ENCODE measurements at regions not wholly inside any gene's neighbourhood (a gene's known extent, or its start where the extent isn't known, plus 50 kb on each side); places are given as distances from the start of the nearest gene placed in this dataset.
"Not testable (repeated sequence)": the region's sequence is repeated elsewhere in the genome, so short reads cannot be mapped to it uniquely, and the experiment has no call there.

DNA sequence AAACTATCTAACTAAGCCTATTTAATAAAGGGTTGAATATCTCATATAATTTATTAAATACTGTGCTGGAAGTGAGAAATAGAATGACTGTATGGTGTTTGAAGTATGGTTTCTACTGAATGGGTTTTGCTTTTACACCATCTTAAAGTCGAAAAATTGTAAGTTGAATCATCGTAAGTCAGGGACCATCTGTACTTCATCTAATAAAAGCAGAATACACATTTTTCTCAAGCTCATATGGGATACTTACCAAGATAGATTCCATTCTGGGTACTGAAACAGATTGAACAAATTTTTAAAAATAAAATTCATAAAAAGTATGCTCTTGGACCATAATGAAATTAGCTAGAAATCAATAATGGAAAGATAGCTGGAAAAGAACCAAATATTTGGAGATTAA is 285.4 kb downstream of the CXCL12 start:
- intact Hi-C loops (cut with DNase I): no loop called here
- DNase-seq (ENCODE audit: missing footprints): no peak
- no peak for ATAC-seq

DNA sequence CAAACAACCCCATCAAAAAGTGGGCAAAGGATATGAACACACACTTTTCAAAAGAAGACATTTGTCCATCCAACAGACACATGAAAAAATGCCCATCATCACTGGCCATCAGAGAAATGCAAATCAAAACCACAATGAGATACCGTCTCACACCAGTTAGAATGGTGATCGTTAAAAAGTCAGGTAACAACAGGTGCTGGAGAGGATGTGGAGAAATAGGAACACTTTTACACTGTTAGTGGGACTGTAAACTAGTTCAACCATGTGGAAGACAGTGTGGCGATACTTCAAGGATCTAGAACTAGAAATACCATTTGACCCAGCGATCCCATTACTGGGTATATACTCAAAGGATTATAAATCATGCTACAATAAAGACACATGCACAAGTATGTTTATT is 288.7 kb downstream of the CXCL12 start:
- intact Hi-C loops (cut with DNase I); ATAC-seq; DNase-seq (ENCODE audit: missing footprints): not testable (repeated sequence)

DNA sequence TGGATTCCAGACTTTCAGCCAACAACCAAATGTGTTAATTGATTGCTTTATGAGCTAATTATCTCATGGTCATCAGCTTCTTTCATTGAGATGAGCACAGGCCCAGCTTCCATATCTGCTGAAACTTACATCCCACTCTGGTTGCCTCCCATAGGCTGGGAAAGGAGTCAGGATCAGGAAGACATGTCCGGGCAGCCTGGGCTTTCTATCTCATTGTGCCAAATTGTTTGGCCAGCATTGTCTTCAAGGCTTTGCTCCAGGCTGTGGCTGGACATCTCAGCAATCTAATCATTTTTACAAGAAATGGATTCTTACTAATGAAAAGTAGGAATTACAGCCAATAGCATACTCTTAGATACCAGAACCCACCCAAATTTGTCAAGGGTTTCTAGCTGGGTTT is 295.2 kb downstream of the CXCL12 start:
- DNase-seq (ENCODE audit: missing footprints) (no peak), ATAC-seq (no peak)
- intact Hi-C loops (cut with DNase I): no loop called here

DNA sequence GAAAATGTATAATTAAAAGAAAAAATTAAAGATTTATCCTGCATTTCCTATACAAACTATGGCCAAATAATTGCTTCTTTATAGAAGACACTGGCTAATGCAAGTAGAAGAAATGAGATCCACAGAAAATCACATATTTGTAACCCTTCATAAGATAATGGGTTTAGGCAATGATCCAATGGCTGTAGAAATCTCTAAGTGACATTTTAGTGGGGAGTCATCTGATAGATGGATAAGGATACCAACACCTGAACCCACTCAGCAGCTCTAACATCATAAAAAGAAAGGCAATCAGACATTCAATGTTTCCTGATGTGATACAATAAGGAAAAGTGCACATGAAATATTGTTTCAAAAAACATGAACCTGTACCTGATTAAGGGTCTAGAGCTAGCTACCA is 297.5 kb downstream of the CXCL12 start:
- no peak for ATAC-seq
- no peak for DNase-seq (ENCODE audit: missing footprints)
- intact Hi-C loops (cut with DNase I): no loop called here

DNA sequence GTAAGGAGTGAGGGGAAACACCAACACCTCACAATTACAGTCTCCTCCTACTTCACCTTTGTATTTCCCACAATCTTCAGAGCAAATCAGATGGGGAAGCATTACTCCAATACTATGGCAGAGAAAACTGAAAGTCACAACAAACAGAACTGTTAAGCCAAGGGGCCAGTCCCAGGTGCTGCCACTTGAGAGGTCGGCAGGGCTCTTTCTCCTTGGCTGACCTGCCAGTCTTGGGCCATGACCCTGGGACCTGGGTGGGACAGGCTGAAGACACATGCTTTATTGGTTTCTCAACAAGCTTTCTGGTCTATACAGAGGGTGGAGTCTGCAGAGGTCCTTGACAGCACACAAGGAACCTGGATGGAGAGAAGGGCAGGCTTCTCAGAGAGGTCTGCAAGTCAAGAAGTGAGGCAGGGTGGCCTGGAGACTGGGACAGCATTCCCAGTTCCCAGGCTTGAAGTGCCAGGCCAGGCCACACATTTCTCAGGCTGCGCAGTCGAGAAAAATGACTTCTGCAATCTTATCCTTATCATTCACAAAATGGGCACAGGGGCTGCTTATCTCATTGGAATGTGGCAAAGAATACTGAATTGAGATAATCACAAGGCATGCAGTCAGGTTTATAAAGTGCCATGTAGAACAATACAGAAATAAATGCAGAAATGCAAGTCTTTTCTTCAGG is 301.0 kb downstream of the CXCL12 start:
- intact Hi-C loops (cut with DNase I): no loop called here
- ATAC-seq (no peak), DNase-seq (ENCODE audit: missing footprints) (no peak)

DNA sequence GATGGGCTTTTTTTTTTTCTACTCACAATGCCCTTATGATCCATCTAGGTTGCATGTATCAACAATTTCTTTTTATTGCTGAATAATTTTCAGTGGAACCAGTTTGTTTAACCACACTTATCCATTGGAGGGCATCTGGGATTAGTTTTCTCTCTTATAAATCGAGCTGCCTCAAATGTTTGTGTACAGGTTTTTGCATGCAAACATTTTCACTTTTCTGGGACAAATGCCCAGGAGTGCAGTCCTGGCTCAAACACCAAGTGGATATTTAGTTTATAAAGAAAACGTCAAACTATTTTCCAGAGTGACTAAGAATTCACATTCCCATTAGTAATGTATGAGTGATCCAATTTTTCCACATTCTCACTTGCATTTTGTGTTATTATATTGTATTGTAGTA is 313.4 kb downstream of the CXCL12 start:
- ATAC-seq: no peak
- intact Hi-C loops (cut with DNase I): no loop called here
- DNase-seq (ENCODE audit: missing footprints): no peak

DNA sequence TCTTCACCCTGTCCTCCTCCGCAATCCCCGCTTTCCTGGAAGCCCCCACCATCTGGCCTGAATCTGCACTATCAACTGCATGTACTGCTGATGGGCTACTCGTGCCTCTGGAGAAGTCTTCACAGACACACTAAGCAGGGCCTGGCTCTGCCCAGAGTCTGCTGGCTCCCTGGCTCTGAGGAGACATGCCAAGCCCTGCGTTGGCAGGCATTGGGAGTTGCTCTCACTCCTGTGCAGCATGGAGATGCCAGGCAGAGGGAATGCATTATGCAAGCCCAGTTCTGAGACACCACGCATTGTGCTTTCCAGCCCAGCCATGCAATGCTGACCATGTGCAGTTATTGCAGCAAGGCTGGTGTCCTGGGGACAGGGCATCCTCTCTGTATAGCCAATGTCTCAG is 314.6 kb downstream of the CXCL12 start:
- DNase-seq (ENCODE audit: missing footprints): no peak
- ATAC-seq: peak; percentile 77
- intact Hi-C loops (cut with DNase I): no loop called here

DNA sequence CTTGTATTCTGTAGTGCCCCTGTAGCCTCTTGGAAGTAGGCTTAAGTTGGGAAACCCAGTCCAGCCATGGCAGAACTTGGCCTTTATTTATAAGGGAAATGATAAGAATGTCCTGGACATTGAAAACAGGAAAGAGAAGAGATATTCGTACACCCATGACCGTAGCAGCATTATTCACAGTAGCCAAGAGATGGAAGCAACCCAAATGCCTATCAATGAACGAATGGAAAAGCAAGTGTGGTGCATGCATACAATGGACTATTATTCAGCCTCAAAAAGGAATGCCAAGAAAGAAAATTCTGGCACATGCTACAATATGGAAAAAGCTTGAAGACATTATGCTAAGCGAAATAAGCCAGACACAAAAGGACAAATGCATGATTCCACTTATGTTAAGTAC is 315.3 kb downstream of the CXCL12 start:
- intact Hi-C loops (cut with DNase I): no loop called here
- peak; percentile 63 for ATAC-seq
- no peak for DNase-seq (ENCODE audit: missing footprints)

DNA sequence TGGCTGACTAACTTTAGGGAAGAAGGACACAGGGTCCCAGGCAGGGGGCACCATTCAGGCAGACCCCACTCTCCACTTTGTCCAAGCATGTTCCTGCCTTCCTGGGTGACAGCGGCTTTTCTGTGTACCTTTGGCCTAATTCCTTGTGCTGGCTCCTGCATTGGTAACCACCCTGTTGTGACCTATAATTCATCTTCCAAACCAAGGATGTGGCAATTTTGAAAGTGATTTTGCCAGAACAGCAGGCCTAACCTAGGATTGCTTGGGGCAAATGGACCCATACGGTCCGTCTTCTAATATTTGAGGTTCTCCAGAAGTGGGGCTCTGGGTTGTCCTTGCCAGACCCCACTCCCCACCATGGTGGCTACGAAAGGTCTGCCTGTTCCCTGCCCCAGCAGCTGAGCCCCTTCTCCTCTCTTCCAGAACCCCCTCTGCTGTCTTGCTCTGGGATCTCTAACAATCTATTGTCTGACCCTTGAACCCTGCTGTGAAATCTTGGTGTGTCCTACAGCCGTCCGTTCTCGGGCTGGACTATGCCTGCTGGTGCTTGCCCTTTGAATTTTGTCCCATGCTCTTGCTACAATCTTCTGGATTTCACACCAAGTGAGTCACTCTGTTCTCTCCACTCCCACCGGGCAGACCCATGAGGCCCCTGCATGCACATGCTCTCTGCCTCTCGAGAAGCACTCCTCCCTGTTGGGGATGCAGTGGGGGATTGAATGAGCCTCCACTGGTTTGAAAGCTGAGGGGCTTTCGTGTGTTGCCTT is 316.0 kb downstream of the CXCL12 start:
- DNase-seq (ENCODE audit: missing footprints): no peak
- peak; percentile 75 for ATAC-seq
- intact Hi-C loops (cut with DNase I): no loop called here

DNA sequence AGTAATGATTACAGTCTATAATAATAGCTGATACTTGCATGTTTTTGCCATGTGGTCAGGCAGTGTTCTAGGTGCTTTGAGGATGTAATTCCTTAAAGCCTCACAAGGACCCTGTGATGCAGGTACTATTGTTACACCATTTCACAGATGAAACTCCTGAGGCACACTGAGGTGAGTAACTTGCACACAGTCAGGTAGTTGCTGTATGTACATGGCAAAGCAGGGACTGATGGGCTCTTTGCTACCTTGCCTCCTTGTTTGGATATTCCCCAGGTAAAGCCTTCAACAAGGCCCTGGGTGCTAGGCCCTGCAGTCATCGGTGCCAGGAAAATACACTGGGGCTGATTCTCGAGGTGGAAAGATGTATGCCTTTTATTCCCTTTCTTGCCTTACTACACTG is 317.5 kb downstream of the CXCL12 start:
- DNase-seq (ENCODE audit: missing footprints) (no peak), ATAC-seq (no peak)
- intact Hi-C loops (cut with DNase I): no loop called here

DNA sequence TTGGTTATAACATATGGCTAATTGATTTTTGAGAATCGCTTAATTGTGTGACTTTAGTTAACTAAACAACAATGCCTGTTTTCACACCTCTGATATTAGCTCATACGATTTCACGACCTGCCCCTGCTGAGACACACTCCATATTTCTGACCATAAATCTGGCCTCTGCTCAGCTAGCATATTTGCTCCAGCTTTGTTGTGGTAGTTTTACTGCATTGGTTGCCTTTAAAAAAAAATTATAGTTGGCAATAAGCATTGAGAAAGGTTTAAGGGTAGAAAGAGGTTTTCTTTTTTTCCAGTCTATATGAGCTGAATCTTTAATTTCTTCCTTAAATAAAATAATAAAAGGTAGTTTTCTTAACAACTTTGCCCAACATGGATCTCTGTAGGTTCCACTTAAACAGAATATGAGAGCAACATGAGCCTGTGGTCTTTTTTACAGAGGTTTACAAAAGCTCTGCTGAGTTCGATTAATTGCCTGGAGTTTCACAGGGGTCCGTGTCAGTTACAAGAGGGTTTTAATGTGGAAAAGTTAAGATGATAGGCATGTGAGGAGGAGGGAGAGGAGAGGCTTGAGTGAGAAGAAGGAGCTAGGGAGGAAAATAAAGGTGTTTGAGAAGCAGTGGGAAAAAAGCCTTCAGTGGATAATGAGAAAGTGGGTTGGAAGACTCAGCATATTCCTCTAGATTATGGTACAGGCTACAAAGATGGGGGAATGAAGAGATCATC is 318.2 kb downstream of the CXCL12 start:
- ATAC-seq (no peak), DNase-seq (ENCODE audit: missing footprints) (no peak)
- intact Hi-C loops (cut with DNase I): no loop called here

DNA sequence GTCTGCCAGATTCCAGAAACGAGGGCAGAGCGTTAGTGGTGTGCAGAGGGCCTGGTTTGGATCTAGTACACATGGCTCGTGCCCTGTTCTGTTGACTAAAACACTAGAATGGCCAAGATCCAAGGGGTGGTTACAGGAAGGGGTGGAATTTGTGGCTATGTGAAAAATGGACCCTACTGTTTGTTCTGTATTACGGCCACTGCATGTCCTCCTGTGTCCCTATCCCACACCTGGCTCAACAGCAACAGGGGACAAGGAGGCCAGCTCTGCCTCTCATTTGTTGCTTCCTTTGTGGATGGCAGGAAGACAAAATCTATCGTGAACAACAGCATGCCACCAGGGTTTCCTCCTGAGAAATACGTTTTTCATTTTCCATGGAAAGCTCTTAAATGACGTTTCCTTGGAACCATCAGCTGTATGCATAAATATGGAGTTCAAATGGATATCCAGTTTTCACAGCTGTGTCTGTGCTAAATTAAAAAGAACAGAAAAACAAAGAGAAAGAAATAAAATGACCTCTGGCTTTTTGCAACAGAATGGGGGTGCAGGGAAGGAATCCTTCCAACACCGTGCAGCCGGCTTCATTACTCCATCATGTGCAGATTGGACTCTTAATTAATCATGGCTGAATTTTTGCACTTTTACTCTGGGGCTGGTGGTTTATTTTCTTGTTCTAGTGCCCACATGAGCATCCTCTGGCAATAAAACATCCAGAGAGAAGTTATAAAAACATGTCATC is 318.9 kb downstream of the CXCL12 start:
- ATAC-seq (no peak), DNase-seq (ENCODE audit: missing footprints) (no peak)
- intact Hi-C loops (cut with DNase I): no loop called here

DNA sequence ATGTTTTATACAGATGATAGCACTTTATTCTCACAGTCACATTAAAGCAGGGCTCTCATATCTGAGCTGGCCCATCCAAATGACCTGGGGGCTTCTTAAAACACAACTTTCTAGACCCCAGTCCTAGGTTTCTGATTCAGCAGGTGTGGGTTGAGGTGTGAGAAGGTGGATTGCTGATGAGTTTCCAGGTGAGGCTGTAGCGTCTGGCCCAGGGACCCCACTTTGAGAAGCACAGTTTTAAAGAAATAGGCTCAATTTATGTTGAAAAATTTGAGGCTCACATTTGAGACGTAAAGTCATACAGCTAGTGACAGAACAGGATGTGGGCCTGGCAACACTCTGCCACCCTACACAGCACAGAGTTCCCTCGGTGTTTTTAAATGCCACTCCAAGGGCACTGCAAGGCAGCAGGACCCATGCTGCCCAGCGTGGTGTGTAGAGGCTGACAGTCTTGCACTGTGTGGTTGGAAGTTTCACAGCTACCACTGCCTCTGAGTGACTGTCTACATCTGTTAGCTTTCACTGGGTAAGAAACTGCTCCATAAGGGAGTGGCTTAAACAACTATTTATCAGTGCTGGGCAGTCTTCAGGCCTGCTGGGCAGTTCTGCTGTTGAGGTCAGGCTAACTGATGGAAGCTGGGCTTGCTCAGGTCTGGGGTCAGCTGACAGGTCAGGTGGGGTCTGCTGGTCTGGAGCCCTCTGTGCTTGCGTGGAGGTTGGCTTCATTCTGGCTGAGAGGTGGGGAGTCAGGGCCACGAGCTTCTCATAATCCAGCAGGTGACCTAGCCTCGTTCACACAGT is 319.7 kb downstream of the CXCL12 start:
- ATAC-seq (peak; percentile 12), DNase-seq (ENCODE audit: missing footprints) (no peak)
- intact Hi-C loops (cut with DNase I): no loop called here

DNA sequence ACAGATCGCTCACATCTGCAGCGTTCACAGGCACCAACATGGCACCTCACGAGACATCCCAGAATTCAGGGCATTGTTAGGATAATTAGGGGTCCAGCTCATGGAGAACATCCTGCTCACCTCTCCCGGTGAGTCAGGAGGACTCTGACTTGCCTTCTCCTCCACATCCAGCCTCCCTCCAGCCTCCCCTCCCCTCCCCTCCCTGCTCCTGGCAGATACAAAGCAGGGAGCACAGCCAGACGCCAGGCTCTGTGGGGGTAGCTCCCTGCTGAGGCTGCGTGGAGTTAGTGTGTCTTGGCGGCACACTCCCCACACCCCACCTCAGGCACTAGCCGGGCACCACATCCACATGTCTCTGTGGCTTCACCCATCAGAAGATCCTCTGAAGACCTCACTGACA is 320.6 kb downstream of the CXCL12 start:
- ATAC-seq: no peak
- intact Hi-C loops (cut with DNase I): no loop called here
- no peak for DNase-seq (ENCODE audit: missing footprints)

DNA sequence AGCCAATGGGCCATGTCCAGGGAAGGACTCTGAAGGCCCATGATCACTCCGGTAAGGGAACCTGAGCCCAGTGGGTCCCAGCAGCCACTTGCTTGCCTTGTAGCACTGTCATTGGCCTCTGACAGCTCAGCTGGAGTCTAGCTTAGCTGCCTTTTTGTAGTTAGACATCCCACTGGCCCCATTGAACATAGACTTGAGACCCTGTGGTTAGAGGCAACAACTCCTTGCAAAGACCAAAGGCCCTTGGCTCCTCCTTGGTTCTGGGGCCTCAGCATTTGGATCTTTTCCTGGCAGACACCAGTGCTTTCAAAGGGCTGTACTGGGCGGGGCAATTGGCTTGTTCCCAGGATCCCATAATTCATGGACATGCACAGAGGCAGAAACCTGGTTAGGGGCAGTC is 321.2 kb downstream of the CXCL12 start:
- intact Hi-C loops (cut with DNase I): no loop called here
- ATAC-seq: no peak
- no peak for DNase-seq (ENCODE audit: missing footprints)

DNA sequence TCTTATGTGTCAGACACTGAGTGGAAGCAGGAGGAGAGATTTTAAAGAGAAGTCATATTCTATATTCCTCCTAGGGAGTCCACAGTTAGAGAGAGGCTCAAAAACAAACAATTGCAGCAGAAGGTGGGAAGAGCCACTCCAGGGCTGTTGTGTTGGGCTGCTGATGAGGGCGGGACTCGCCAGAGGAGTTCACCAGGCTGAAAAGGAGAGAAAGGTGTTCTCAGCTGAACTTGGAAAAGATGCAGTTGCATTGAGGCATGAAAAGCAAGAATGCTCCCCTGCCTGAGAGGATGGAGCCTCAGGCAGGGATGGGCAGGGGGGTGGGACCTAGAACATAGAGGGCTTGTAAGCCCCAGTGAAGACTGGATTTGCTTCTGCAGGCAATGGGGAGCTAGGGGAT is 324.2 kb downstream of the CXCL12 start:
- intact Hi-C loops (cut with DNase I): no loop called here
- no peak for ATAC-seq
- DNase-seq (ENCODE audit: missing footprints): no peak

DNA sequence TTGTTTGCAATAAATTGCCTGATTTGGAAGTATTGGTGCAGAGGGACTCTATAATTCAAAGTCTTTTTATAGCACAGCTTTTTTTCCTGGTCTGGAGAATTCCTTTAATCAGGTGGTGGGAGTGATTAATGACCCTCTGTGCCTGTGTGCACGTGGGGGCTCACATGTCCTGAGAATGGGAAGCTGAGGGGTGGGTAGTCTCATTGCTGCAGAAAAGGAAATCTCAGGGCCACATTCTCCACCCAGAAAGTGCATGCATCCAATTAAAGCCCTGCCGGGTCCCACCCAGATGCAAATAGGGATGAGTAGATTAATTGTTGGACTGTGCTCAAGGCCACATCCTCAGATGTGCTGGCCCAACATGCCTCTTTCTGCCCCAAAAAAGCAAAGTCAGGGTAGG is 324.7 kb downstream of the CXCL12 start:
- intact Hi-C loops (cut with DNase I): no loop called here
- ATAC-seq: no peak
- no peak for DNase-seq (ENCODE audit: missing footprints)

DNA sequence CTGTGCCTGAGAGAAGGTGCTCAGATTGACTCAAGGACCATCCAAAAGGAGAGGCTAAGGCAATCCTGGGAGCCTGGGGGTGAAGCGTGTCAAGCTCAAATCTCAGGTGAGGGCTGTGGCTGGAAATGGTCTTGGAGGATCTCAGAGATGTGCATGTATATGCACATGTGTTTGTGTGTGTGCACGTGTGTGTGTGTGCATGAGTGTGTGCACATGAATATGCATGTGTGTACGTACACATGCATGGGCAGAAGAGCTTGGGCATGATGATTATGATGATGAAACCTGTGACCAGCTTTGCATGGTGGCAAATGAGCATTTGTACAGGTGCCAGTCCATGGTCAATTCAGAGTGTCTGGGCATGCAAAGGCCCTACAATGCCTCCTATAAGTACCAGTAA is 326.6 kb downstream of the CXCL12 start:
- intact Hi-C loops (cut with DNase I): loop anchor here (10.0 kb wide), 1 partner anchor 327 kb away; the partner anchor contains the start of gene CXCL12
- no peak for DNase-seq (ENCODE audit: missing footprints)
- ATAC-seq: no peak

Data from Right ventricle myocardium inferior (tissue), 1 donor.